ENCODE measurements at regions not wholly inside any gene's neighbourhood (a gene's known extent, or its start where the extent isn't known, plus 50 kb on each side); places are given as distances from the start of the nearest gene placed in this dataset.
A peak's percentile ranks its signal among the peaks of the same experiment; 100 is the strongest.

- no peaks in the 10 kb centered on the region for H3K27me3 ChIP-seq
- H3K4me3 ChIP-seq: no peak overlapping the region
- ATAC-seq (no peak), DNase-seq (peak in 1 of 3 donors; percentile 27)
- H3K9me3 ChIP-seq: no peaks in the 10 kb centered on the region
- TF ChIP-seq CTCF (IDR thresholded peaks at IDR 0.05) (no peak), POLR2A (IDR thresholded peaks at IDR 0.05) (no peak)
- no peak overlapping the region for H3K27ac ChIP-seq
- intact Hi-C loops (cut with DNase I): no loop called here
- no CpG with 5 or more reads among the region's 4 CpGs for WGBS (ENCODE audit: insufficient coverage, low coverage, low lambda C conversion rate, missing lambda C conversion rate)
- no peaks in the 10 kb centered on the region for H3K36me3 ChIP-seq
- peaks cover 0 to 4% (median 0%) of the 10 kb centered on the region in 4 donors for H3K4me1 ChIP-seq
Measured at GRCh38 chr15:70530503-70530902, 232.9 kb downstream of the UACA start.

GRCh38 chr15:70530017-70530499 is 233.3 kb downstream of the UACA start:
- Histone ChIP-seq H3K36me3 (no peaks in the 10 kb centered on the region), H3K27me3 (no peaks in the 10 kb centered on the region), H3K4me3 (no peak overlapping the region), H3K4me1 (peaks cover 0 to 4% (median 0%) of the 10 kb centered on the region in 4 donors), H3K9me3 (no peaks in the 10 kb centered on the region), H3K27ac (no peak overlapping the region)
- DNase-seq: no peak
- intact Hi-C loops (cut with DNase I): no loop called here
- 84% methylated on average over 5 of the region's 5 CpGs for WGBS (ENCODE audit: insufficient coverage, low coverage, low lambda C conversion rate, missing lambda C conversion rate)
- ATAC-seq: no peak
- TF ChIP-seq POLR2A (IDR thresholded peaks at IDR 0.05) (no peak), CTCF (IDR thresholded peaks at IDR 0.05) (no peak)

- no peaks in the 10 kb centered on the region for H3K9me3 ChIP-seq
- peaks cover 0 to 4% (median 0%) of the 10 kb centered on the region in 4 donors for H3K4me1 ChIP-seq
- H3K27me3 ChIP-seq: no peaks in the 10 kb centered on the region
- TF ChIP-seq CTCF (IDR thresholded peaks at IDR 0.05) (no peak), POLR2A (IDR thresholded peaks at IDR 0.05) (no peak)
- ATAC-seq (no peak), DNase-seq (peak in 1 of 3 donors; percentile 33)
- no peak overlapping the region for H3K27ac ChIP-seq
- WGBS (ENCODE audit: insufficient coverage, low coverage, low lambda C conversion rate, missing lambda C conversion rate): 74% methylated on average over 2 of the region's 4 CpGs
- no peak overlapping the region for H3K4me3 ChIP-seq
- intact Hi-C loops (cut with DNase I): no loop called here
- H3K36me3 ChIP-seq: no peaks in the 10 kb centered on the region
Measured at GRCh38 chr15:70528816-70529215, 234.5 kb downstream of the UACA start.

- intact Hi-C loops (cut with DNase I): no loop called here
Measured at GRCh38 chr15:70528270-70528706, 235.1 kb downstream of the UACA start.

More at GRCh38 chr15:70528270-70528706, 235.1 kb downstream of the UACA start:
- 6% methylated on average over 4 of the region's 6 CpGs for WGBS (ENCODE audit: insufficient coverage, low coverage, low lambda C conversion rate, missing lambda C conversion rate)
- ATAC-seq: peak; percentile 68 to 88 (median 78)
- H3K27ac ChIP-seq: no peak overlapping the region
- no peaks in the 10 kb centered on the region for H3K27me3 ChIP-seq
- H3K4me3 ChIP-seq: no peak overlapping the region
- peaks cover 0 to 4% (median 0%) of the 10 kb centered on the region in 4 donors for H3K4me1 ChIP-seq
- H3K9me3 ChIP-seq: no peaks in the 10 kb centered on the region
- TF ChIP-seq POLR2A (IDR thresholded peaks at IDR 0.05) (no peak), CTCF (IDR thresholded peaks at IDR 0.05) (no peak)
- DNase-seq: peak in 1 of 3 donors; percentile 44
- no peaks in the 10 kb centered on the region for H3K36me3 ChIP-seq
